Mesendoderm (in vitro differentiated cells): ENCODE measurements at regions not wholly inside any gene's neighbourhood (a gene's known extent, or its start where the extent isn't known, plus 50 kb on each side); places are given as distances from the start of the nearest gene placed in this dataset.

Source experiments
- DNase-seq: peaks from one replicate; pipeline ENCODE4 v3.0.0; 2013
- H2AK5ac ChIP-seq: 2 replicates; pipeline ENCODE4 v1.6.1; 2013; ENCODE audit warnings: low read length, inconsistent platforms
- H2BK120ac ChIP-seq: 2 replicates; pipeline ENCODE4 v1.6.1; 2013; ENCODE audit warnings: low read depth, mild to moderate bottlenecking, low read length, moderate library complexity, mixed read lengths
- H2BK15ac ChIP-seq: replicated peaks from 2 replicates; pipeline ENCODE4 v1.6.1; 2013; ENCODE audit warnings: low read depth, mild to moderate bottlenecking, moderate library complexity
- H2BK5ac ChIP-seq: 2 replicates; pipeline ENCODE4 v1.6.1; 2013; ENCODE audit warnings: low read length, inconsistent platforms
- H3K18ac ChIP-seq: 2 replicates; pipeline ENCODE4 v1.6.1; 2013; ENCODE audit warnings: mild to moderate bottlenecking, low read length, mixed read lengths
- H3K23ac ChIP-seq: one replicate; pipeline ENCODE4 v1.6.1; 2013; ENCODE audit warnings: low read length
- H3K27ac ChIP-seq: 2 replicates; pipeline ENCODE4 v1.5.1; 2013; ENCODE audit warnings: low read depth, mild to moderate bottlenecking, inconsistent platforms, low read length, moderate library complexity
- H3K27me3 ChIP-seq: 2 replicates; pipeline ENCODE4 v1.6.1; 2013; ENCODE audit warnings: low read length, control low read depth, mild to moderate bottlenecking, inconsistent platforms; ENCODE audit not compliant: insufficient read depth, poor library complexity
- H3K36me3 ChIP-seq: 2 replicates; pipeline ENCODE4 v1.6.1; 2013; ENCODE audit warnings: low read length, inconsistent platforms; ENCODE audit not compliant: control insufficient read depth, insufficient read depth
- H3K4ac ChIP-seq: one replicate; pipeline ENCODE4 v1.6.1; 2013; ENCODE audit warnings: low read depth, mild to moderate bottlenecking, low read length, moderate library complexity
- H3K4me1 ChIP-seq: 2 replicates; pipeline ENCODE4 v1.6.1; 2013; ENCODE audit warnings: low read depth, low read length, inconsistent platforms; ENCODE audit not compliant: control insufficient read depth
- H3K4me2 ChIP-seq: 2 replicates; pipeline ENCODE4 v1.6.1; 2013; ENCODE audit warnings: low read length
- H3K4me3 ChIP-seq: 2 replicates; pipeline ENCODE4 v1.5.1; 2013; ENCODE audit warnings: mild to moderate bottlenecking, low read length
- H3K56ac ChIP-seq: one replicate; pipeline ENCODE4 v1.6.1; 2013; ENCODE audit warnings: low read length
- H3K79me1 ChIP-seq: 2 replicates; pipeline ENCODE4 v1.6.1; 2013; ENCODE audit warnings: low read length, inconsistent platforms
- H3K79me2 ChIP-seq: 2 replicates; pipeline ENCODE4 v1.6.1; 2013; ENCODE audit warnings: mild to moderate bottlenecking, low read length; ENCODE audit not compliant: control insufficient read depth, insufficient read depth
- H3K9ac ChIP-seq: 2 replicates; pipeline ENCODE4 v1.6.1; 2013; ENCODE audit warnings: low read length, inconsistent platforms
- H4K5ac ChIP-seq: one replicate; pipeline ENCODE4 v1.6.1; 2013; ENCODE audit warnings: low read length
- H4K8ac ChIP-seq: one replicate; pipeline ENCODE4 v1.6.1; 2013; ENCODE audit warnings: low read depth, mild to moderate bottlenecking, control low read depth, low read length, moderate library complexity
- WGBS: extraction: QIAGEN DNeasy Blood & Tissue Kit; methylation state at CpG from one replicate; pipeline ENCODE4 v1.1.7; 2013; ENCODE audit warnings: low lambda C conversion rate, missing lambda C conversion rate; ENCODE audit not compliant: insufficient coverage; ENCODE audit errors: extremely low coverage; 5-methylcytosine and 5-hydroxymethylcytosine counted together

GRCh38 chr6:112480553-112480952, 133.4 kb downstream of the RFPL4B start:
- H3K27me3 ChIP-seq, result no peaks in the 10 kb centered on the region
- no peak overlapping the region for H3K23ac ChIP-seq
- H3K4ac ChIP-seq, result no peak overlapping the region
- H3K18ac ChIP-seq, result no peak overlapping the region
- no peak overlapping the region for H3K9ac ChIP-seq
- no peaks in the 10 kb centered on the region for H3K79me2 ChIP-seq
- no peak for DNase-seq
- H2BK120ac ChIP-seq, result no peak overlapping the region
- H3K4me1 ChIP-seq, result no peaks in the 10 kb centered on the region
- no peak overlapping the region for H2AK5ac ChIP-seq
- no peak overlapping the region for H4K5ac ChIP-seq
- no peak overlapping the region for H4K8ac ChIP-seq
- no peaks in the 10 kb centered on the region for H3K79me1 ChIP-seq
- H3K4me2 ChIP-seq, result no peak overlapping the region
- no peak overlapping the region for H3K27ac ChIP-seq
- WGBS, result no CpG with 5 or more reads among the region's 1 CpG
- H3K56ac ChIP-seq, result no peak overlapping the region
- H2BK15ac ChIP-seq, result no peak overlapping the region
- no peak overlapping the region for H2BK5ac ChIP-seq
- H3K36me3 ChIP-seq, result no peaks in the 10 kb centered on the region
- H3K4me3 ChIP-seq, result no peak overlapping the region

- Histone ChIP-seq H4K5ac (no peak overlapping the region), H2AK5ac (no peak overlapping the region), H2BK15ac (no peak overlapping the region), H3K27ac (no peak overlapping the region), H3K4me2 (no peak overlapping the region), H3K79me1 (no peaks in the 10 kb centered on the region), H3K4me1 (no peaks in the 10 kb centered on the region), H3K9ac (no peak overlapping the region), H3K18ac (no peak overlapping the region), H4K8ac (no peak overlapping the region), H3K27me3 (no peaks in the 10 kb centered on the region), H3K23ac (no peak overlapping the region), H3K56ac (no peak overlapping the region), H3K4ac (no peak overlapping the region), H2BK120ac (no peak overlapping the region), H2BK5ac (no peak overlapping the region), H3K36me3 (no peaks in the 10 kb centered on the region), H3K4me3 (no peak overlapping the region), H3K79me2 (no peaks in the 10 kb centered on the region)
- DNase-seq, result no peak
- WGBS, result no CpG with 5 or more reads among the region's 2 CpGs
Observed at GRCh38 chr6:112481211-112481610, 134.1 kb downstream of the RFPL4B start.

- Histone ChIP-seq H2AK5ac (no peak overlapping the region), H3K36me3 (no peaks in the 10 kb centered on the region), H3K79me2 (no peaks in the 10 kb centered on the region), H3K4me1 (no peaks in the 10 kb centered on the region), H3K23ac (no peak overlapping the region), H2BK15ac (no peak overlapping the region), H3K18ac (no peak overlapping the region), H3K9ac (no peak overlapping the region), H3K56ac (no peak overlapping the region), H2BK120ac (no peak overlapping the region), H3K27me3 (no peaks in the 10 kb centered on the region), H4K8ac (no peak overlapping the region), H3K4ac (no peak overlapping the region), H3K4me3 (no peak overlapping the region), H3K4me2 (no peak overlapping the region), H2BK5ac (no peak overlapping the region), H3K27ac (no peak overlapping the region), H3K79me1 (no peaks in the 10 kb centered on the region), H4K5ac (no peak overlapping the region)
- no CpG with 5 or more reads among the region's 2 CpGs for WGBS
- DNase-seq, result no peak
Observed at GRCh38 chr6:112482373-112482772, 135.2 kb downstream of the RFPL4B start.

- Histone ChIP-seq H3K27ac (no peak overlapping the region), H3K4me2 (no peak overlapping the region), H3K23ac (no peak overlapping the region), H3K79me2 (no peaks in the 10 kb centered on the region), H2BK5ac (no peak overlapping the region), H2AK5ac (no peak overlapping the region), H3K9ac (no peak overlapping the region), H2BK120ac (no peak overlapping the region), H4K5ac (no peak overlapping the region), H3K27me3 (no peaks in the 10 kb centered on the region), H3K4me3 (no peak overlapping the region), H3K56ac (no peak overlapping the region), H3K4me1 (no peaks in the 10 kb centered on the region), H4K8ac (no peak overlapping the region), H3K36me3 (no peaks in the 10 kb centered on the region), H2BK15ac (no peak overlapping the region), H3K79me1 (no peaks in the 10 kb centered on the region), H3K4ac (no peak overlapping the region), H3K18ac (no peak overlapping the region)
- DNase-seq, result no peak
- no CpG with 5 or more reads among the region's 3 CpGs for WGBS
Observed at GRCh38 chr6:112485120-112485826, 138.1 kb downstream of the RFPL4B start.

- Histone ChIP-seq H3K18ac (no peak overlapping the region), H3K56ac (no peak overlapping the region), H3K4ac (no peak overlapping the region), H3K9ac (no peak overlapping the region), H2AK5ac (no peak overlapping the region), H3K36me3 (no peaks in the 10 kb centered on the region), H2BK5ac (no peak overlapping the region), H2BK120ac (no peak overlapping the region), H3K4me2 (no peak overlapping the region), H2BK15ac (no peak overlapping the region), H4K5ac (no peak overlapping the region), H3K4me1 (no peaks in the 10 kb centered on the region), H3K79me1 (no peaks in the 10 kb centered on the region), H3K4me3 (no peak overlapping the region), H3K23ac (no peak overlapping the region), H3K79me2 (no peaks in the 10 kb centered on the region), H3K27ac (no peak overlapping the region), H3K27me3 (no peaks in the 10 kb centered on the region), H4K8ac (no peak overlapping the region)
- no peak for DNase-seq
- WGBS, result no CpG with 5 or more reads among the region's 1 CpG
Observed at GRCh38 chr6:112485827-112486212, 138.7 kb downstream of the RFPL4B start.

- no peak overlapping the region for H3K18ac ChIP-seq
- H3K56ac ChIP-seq, result no peak overlapping the region
- H2BK120ac ChIP-seq, result no peak overlapping the region
- H2BK15ac ChIP-seq, result no peak overlapping the region
- no CpG with 5 or more reads among the region's 3 CpGs for WGBS
- H3K79me1 ChIP-seq, result no peaks in the 10 kb centered on the region
- no peak overlapping the region for H4K8ac ChIP-seq
- no peak overlapping the region for H3K4me3 ChIP-seq
- no peak overlapping the region for H3K4ac ChIP-seq
- no peak overlapping the region for H3K27ac ChIP-seq
- no peak for DNase-seq
- no peaks in the 10 kb centered on the region for H3K27me3 ChIP-seq
- H3K4me1 ChIP-seq, result no peaks in the 10 kb centered on the region
- no peaks in the 10 kb centered on the region for H3K79me2 ChIP-seq
- H2BK5ac ChIP-seq, result no peak overlapping the region
- no peaks in the 10 kb centered on the region for H3K36me3 ChIP-seq
- no peak overlapping the region for H2AK5ac ChIP-seq
- no peak overlapping the region for H3K4me2 ChIP-seq
- H4K5ac ChIP-seq, result no peak overlapping the region
- no peak overlapping the region for H3K9ac ChIP-seq
- H3K23ac ChIP-seq, result no peak overlapping the region
Observed at GRCh38 chr6:112486454-112486853, 139.3 kb downstream of the RFPL4B start.
